Activated CD4-positive, alpha-beta T cell treated with anti-CD3 and anti-CD28 coated beads, Interleukin-10, Interleukin-2, amounts not matched to agents 100 ng/mL and 50 ng/mL, durations not matched to agents 16 hours and 8 hours (primary cell): ENCODE measurements at regions not wholly inside any gene's neighbourhood (a gene's known extent, or its start where the extent isn't known, plus 50 kb on each side); places are given as distances from the start of the nearest gene placed in this dataset.
A peak's percentile ranks its signal among the peaks of the same experiment; 100 is the strongest.

ENCODE experiments used
- DNase-seq: peaks from one replicate; pipeline ENCODE4 v3.0.0-alpha.2; 2020

GRCh38 chr10:128539510-128540127, 413.4 kb upstream of the MKI67 start:
- no peak for DNase-seq

GRCh38 chr10:128540128-128540762, 414.0 kb upstream of the MKI67 start:
- no peak for DNase-seq

GRCh38 chr10:128540781-128541761, 414.8 kb upstream of the MKI67 start:
- DNase-seq = peak; percentile 6

GRCh38 chr10:128541926-128542475, 415.8 kb upstream of the MKI67 start:
- DNase-seq = no peak

- no peak for DNase-seq
Measured at GRCh38 chr10:128542659-128543058, 416.4 kb upstream of the MKI67 start.

GRCh38 chr10:128543151-128543550, 416.9 kb upstream of the MKI67 start:
- DNase-seq = no peak

GRCh38 chr10:128545216-128545615, 419.0 kb upstream of the MKI67 start:
- DNase-seq = no peak

- no peak for DNase-seq
Measured at GRCh38 chr10:128546651-128547165, 420.5 kb upstream of the MKI67 start.

- DNase-seq = no peak
Measured at GRCh38 chr10:128549101-128549608, 422.9 kb upstream of the MKI67 start.

GRCh38 chr10:128550045-128550444, 423.8 kb upstream of the MKI67 start:
- no peak for DNase-seq

GRCh38 chr10:128551475-128551874, 425.3 kb upstream of the MKI67 start:
- DNase-seq = no peak

GRCh38 chr10:128553755-128554154, 427.5 kb upstream of the MKI67 start:
- DNase-seq = no peak

- DNase-seq = no peak
Measured at GRCh38 chr10:128556182-128557110, 430.2 kb upstream of the MKI67 start.

GRCh38 chr10:128557149-128557710, 431.0 kb upstream of the MKI67 start:
- no peak for DNase-seq

GRCh38 chr10:128560406-128560805, 434.2 kb upstream of the MKI67 start:
- DNase-seq = no peak

- DNase-seq = no peak
Measured at GRCh38 chr10:128560993-128561392, 434.8 kb upstream of the MKI67 start.

- DNase-seq = no peak
Measured at GRCh38 chr10:128563387-128563786, 437.2 kb upstream of the MKI67 start.

GRCh38 chr10:128563904-128564303, 437.7 kb upstream of the MKI67 start:
- DNase-seq = no peak

- no peak for DNase-seq
Measured at GRCh38 chr10:128566361-128566968, 440.2 kb upstream of the MKI67 start.

- DNase-seq = no peak
Measured at GRCh38 chr10:128567551-128567950, 441.3 kb upstream of the MKI67 start.

GRCh38 chr10:128568041-128568440, 441.8 kb upstream of the MKI67 start:
- DNase-seq = no peak
